Hepatic stellate cell (primary cell): ENCODE measurements at regions not wholly inside any gene's neighbourhood (a gene's known extent, or its start where the extent isn't known, plus 50 kb on each side); places are given as distances from the start of the nearest gene placed in this dataset.
A peak's percentile ranks its signal among the peaks of the same experiment; 100 is the strongest.

Experiments
- DNase-seq: peaks from one replicate; pipeline ENCODE4 v3.0.0; 2011; ENCODE audit warnings: low spot score

GRCh38 chr2:220057391-220057790 is 430.0 kb downstream of the SLC4A3 start:
- no peak for DNase-seq

DNA sequence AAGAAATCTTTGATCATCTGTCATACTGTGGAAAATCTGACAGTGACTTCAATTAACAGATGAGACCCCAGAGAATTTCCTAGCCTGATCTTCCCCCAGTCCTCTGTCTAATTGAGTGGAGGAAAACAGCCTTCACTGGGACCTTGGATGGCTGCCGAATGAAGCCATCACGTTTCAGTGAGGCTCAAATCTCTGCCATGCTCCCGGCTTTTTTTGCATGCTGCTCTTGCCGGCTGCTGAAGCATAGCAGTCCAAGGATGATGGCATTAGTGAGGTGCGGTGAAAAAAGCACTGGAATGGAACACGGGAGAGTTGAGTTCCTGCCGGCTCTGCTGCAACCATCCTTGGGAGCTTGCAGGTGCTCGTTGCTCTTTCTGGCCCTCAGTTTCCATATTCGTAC is 430.5 kb downstream of the SLC4A3 start:
- no peak for DNase-seq

GRCh38 chr2:220064111-220065030 is 436.9 kb downstream of the SLC4A3 start:
- DNase-seq: peak; percentile 11

DNA sequence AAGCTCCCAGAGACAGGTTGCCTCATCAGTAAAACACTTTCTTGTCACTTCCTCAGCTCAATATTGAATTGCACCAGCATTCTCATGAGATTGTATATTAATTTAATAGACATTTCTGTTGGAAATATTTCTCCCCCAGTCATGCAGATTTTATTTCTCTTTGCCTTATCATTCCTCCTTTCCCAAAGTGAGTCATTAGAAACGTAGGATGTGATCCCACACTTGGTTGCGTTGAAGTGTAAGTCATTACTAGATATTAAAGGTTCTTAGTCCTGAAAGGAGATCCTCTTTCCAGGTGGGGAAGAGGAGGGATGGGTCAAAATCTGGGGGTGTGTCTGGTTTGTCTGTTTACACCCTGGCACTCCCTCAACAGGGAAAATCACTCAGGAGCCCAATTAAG is 438.2 kb downstream of the SLC4A3 start:
- DNase-seq: no peak

DNA sequence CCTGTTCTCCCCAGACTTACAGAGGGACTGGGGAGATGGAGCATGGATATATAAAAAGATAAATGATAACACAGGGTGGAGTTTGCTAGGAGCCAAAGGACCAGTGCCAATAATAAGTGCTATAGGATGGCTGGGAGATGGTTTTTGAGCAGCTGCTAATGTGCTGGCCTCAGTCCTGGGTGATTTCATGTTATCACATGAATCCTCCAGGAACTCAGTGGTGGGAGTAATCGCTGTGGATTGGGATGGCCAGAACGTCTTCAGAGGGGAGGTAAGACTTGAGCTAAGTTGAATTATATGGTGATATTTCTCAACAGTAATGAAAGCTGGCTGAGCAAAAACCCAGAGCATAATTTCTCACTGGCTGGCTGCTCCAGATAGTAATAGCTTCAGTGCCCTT is 441.4 kb downstream of the SLC4A3 start:
- no peak for DNase-seq

DNA sequence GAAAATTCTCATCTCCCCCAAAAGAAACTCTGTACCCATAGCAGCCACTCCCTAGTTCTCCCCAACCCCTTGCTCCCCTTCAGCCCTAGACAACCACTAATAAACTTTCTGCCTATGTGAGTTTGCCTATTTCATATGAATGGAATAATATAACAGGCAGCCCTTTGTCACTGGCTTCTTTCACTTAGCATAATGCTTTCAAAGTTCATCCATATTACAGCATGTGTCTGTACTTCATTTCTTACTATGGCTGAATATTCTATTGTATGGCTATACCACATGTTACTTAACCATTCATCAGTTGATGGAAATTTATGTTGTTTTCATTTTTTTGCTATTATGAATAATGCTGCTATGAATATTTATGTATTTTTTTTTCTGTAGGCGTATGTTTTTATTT is 442.9 kb downstream of the SLC4A3 start:
- DNase-seq: no peak

GRCh38 chr2:220071696-220072095 is 444.3 kb downstream of the SLC4A3 start:
- no peak for DNase-seq

- no peak for DNase-seq
Measured at GRCh38 chr2:220072669-220073220, 445.3 kb downstream of the SLC4A3 start.

DNA sequence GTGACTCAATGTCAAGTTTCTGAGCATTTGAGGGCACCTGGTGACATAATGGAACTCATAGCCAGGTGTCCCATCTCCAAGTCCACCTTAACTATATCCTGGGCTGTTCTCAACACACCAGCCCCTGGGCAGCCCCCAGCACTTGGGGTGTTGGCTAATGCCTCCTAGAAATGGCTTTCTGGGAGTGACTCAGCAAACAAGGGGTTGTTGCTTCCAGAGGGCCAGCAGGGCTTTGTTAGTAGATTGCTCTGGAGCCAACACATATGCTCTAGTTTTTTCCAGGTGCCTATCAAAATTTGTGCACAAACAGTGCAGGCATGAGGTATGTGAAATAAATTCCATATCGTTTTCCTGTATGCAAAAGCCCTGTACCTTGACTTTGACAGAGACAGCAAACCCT is 448.4 kb downstream of the SLC4A3 start:
- DNase-seq: no peak

- DNase-seq: no peak
Measured at GRCh38 chr2:220076734-220077133, 449.3 kb downstream of the SLC4A3 start.

DNA sequence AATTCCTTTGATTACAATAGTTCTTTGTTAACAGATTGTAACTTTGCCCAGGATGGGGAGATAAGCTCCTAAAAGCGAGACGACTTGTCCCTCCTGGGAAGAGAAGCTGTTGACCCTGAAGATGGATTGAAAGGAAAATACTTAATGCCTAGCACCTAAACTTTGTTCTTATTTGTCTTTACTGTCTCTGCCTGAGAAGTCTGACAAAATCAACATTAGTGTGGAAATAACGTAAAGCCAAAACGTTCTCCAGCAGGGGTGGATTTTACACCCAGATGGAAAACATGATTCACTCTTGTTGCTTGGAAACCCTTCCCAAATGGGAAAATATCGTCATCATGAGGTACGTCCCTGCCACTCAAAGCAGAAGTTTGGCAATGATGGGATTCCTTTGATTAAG is 450.1 kb downstream of the SLC4A3 start:
- DNase-seq: no peak

GRCh38 chr2:220078439-220078838 is 451.0 kb downstream of the SLC4A3 start:
- no peak for DNase-seq

DNA sequence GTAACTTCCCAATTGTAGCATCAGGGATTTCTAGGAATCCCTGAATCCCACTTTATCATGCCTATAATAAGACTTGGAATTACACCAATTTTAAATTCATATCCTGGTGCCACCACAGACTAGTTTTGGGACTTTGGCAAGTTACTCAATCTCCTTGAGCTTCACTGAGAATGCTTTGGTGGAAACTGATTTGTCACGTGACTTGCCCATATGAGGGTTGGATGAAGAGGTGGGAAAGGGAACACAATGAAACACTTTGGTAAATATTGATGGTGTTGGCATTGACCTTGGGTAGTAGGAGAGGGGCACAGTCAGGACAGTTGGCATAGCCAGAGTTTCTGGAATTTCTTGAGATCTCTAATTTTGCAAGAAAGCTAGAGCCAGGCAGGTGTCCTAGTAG is 452.2 kb downstream of the SLC4A3 start:
- no peak for DNase-seq

DNA sequence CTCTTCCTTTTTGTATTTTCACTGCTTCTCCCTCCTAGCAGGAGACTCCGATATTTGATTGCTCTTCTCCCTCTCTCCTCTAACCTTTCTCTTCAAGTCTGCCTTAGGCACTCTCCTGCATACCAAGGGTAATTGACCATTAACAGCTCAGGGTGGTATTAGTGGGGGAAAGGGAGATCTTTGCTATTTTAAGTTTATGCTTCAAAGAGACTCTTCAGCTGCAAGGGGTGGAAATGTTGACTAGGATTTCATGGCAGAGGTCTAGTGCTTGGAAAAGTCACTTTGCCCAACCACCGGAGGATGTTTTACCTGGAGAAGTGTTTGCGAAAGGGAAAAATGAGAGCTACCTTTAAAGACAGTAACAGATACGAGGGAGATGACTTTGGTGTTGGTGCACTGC is 453.7 kb downstream of the SLC4A3 start:
- DNase-seq: no peak

GRCh38 chr2:220090050-220090449 is 462.6 kb downstream of the SLC4A3 start:
- DNase-seq: no peak

DNA sequence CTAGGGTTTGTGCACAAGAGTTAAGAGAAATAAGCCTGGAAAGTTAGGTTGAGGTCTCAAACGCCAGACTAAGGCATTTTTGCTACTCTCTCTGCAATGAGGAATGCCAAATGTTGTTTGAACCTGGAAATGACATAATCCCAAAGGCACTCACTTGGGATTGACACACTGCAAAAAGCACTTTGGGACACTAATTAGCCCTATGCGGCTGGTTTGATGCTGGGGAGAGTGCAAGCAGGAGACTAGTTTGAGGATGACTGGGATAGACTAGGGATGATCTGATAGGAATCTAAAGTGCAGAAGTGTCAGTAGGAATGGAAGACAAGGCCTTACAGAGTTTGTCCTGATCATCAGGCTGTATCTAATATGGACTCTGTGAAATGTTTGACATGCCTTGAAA is 469.0 kb downstream of the SLC4A3 start:
- no peak for DNase-seq

- no peak for DNase-seq
Measured at GRCh38 chr2:220101980-220102379, 474.6 kb downstream of the SLC4A3 start.

GRCh38 chr2:220103596-220103995 is 476.2 kb downstream of the SLC4A3 start:
- no peak for DNase-seq

GRCh38 chr2:220104871-220105351 is 477.5 kb downstream of the SLC4A3 start:
- DNase-seq: peak; percentile 60

DNA sequence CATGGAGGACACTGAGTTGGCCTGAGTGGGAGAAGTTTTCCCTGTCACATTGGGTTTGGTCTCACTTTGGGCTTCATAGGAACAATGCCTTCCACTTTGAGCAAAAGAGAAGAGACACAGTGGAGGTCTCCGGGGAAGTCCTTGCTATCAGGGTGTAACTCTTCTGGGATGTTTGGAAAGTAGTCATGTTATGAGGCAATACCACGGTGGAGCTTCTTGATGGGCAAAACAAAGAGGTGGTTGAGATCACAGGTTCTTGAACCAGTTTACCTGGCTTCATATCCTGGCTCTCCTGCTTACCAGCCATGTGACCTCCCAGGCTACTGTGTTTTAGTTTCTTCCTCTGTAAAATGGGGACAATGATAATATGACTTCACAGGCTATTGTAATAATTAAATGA is 478.6 kb downstream of the SLC4A3 start:
- DNase-seq: no peak

DNA sequence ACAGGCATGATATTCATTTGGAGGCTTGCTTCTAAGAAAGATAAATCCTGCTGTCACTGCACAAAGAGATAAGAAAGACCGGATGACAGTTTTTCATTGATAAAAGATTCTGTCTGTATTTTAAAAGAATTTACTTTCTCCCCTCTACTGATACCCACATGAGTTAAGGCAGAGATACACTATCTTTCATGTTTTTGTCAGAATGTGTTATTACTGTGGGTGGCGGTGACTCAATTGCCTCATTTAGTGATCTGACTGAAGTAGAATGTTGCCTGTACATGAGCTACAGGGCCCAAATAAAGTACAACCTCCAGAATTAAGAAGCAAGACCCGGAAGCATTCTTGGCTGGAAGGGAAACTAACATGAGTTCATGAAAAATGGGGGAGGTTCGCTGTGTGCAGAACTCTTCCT is 480.0 kb downstream of the SLC4A3 start:
- DNase-seq: no peak

- no peak for DNase-seq
Measured at GRCh38 chr2:220114443-220114842, 487.0 kb downstream of the SLC4A3 start.

DNA sequence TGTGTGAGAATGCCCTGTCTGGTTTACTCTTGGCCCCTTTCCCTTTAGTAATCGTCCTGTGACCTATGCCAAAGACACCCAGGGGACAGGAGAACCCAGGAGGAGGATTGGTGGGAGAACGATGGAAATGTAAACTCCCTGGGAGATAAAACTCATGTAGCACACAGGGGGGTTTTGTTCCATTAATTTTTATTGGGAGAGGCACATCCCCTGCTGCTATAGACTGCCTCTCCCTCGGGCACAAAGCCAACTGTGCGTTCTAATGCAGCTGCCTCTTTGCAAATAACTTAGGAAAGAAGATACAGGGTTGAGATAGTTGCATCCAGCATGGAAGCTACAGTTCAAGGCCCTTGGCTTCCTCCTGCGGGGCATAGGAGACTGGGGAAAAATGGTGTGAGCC is 489.6 kb downstream of the SLC4A3 start:
- DNase-seq: no peak

DNA sequence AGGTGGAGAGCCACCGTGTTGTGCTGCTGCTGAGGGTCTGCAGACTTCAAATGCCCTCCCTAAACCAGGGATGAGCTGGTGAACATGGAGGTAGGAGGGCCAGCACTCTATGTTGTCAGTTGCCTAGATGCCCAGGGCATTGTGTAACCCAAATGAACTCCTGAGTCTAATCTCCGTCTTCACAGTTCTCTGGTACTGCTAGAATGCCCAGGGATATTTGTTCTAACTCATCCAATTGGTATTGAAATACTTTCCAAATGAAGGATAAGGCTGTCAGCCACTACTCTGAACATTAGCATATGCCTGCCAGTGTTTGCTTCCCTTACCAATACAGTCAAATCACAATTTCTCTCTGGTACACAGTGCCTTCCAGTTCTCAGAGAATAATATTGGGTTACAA is 492.6 kb downstream of the SLC4A3 start:
- DNase-seq: no peak
